ENCODE measurements at regions not wholly inside any gene's neighbourhood (a gene's known extent, or its start where the extent isn't known, plus 50 kb on each side); places are given as distances from the start of the nearest gene placed in this dataset.

DNA sequence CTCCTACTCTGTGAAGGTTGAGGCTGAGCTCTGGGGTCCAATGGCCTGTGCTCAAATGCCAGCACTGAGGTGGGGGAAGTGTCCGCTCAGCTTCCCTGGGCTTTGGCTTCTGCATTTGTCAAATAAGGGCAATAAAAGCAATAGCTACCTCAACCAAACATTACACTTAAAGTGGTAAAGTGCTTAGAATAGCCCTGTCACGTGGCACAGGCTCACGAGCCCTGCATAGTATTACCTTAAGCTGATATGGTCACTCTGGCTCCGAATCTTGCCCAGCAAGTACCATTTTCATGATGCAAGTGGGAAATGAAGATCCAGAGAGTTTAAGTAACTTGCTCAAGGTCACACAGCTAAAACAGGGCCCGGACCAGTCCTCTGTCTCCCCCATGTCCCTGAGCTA lies 451.1 kb upstream of the ZMIZ1 start:
- no peak overlapping the region for H3K27ac Mint-ChIP-seq
- no peak overlapping the region for H3K4me3 Mint-ChIP-seq
- peaks cover 3% of the 10 kb centered on the region for H3K4me1 Mint-ChIP-seq
- no peaks in the 10 kb centered on the region for H3K36me3 Mint-ChIP-seq
- no peaks in the 10 kb centered on the region for H3K9me3 Mint-ChIP-seq
- peaks cover 5% of the 10 kb centered on the region for H3K27me3 Mint-ChIP-seq
- DNase-seq, result no peak

DNA sequence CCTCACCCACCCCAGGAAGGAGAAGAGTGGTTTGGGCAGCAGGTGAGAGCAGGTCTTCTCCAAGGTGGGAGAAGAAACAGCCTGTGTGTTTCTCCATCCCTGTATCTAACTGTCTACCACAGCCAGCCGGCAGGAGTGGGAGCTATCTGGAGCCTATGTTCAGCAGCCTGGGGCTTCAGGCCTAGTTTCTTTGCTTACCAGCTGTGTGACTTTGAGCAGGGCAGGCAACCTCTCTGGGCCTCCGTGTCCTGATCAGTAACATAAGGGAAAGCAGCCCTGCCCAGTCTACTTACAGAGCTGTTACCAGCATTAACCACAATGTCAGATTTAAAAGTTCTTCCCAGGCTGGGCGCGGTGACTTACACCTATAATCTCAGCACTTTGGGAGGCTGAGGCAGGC lies 450.7 kb upstream of the ZMIZ1 start:
- peaks cover under 1% of the 10 kb centered on the region for H3K27me3 Mint-ChIP-seq
- no peak overlapping the region for H3K4me3 Mint-ChIP-seq
- H3K36me3 Mint-ChIP-seq, result no peaks in the 10 kb centered on the region
- H3K27ac Mint-ChIP-seq, result no peak overlapping the region
- H3K4me1 Mint-ChIP-seq, result peaks cover 3% of the 10 kb centered on the region
- no peaks in the 10 kb centered on the region for H3K9me3 Mint-ChIP-seq
- no peak for DNase-seq

DNA sequence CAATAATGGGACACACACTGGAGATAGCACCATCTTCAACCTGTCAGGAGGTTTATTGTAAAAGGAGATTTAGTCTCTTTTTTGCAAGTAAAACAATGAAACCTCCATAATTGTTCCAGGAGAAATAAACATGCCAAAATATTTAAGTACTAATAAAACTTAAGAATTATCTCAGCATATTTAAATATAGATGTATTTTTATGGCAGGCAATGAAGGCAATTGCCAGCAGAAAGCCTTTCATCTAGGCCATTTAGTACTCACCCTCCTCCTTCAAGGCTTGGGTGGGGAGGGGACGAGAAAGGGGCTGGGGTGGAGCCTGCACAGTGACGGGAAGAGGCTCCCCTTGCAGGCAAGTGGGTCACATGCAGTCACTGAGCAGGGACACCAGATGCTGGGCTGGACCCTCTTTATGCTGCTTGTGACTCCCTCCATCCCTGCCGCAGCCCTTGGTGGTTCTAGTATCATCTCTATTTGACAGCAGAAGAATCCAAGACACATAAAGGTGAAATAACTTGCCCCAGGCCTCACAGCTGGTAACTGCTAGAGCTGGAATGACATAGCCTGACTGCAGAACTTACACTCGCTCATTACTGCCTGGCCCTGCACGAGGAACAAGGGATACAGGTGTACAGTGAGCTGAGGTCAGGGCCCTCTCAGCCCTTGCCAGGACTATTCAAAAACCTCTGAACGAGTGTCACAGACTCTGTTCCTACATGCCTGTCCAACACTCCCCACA lies 449.5 kb upstream of the ZMIZ1 start:
- Mint-ChIP-seq H3K27me3 (no peaks in the 10 kb centered on the region), H3K36me3 (no peaks in the 10 kb centered on the region), H3K27ac (no peak overlapping the region), H3K4me3 (no peak overlapping the region), H3K9me3 (no peaks in the 10 kb centered on the region), H3K4me1 (peaks cover 3% of the 10 kb centered on the region)
- DNase-seq, result no peak

DNA sequence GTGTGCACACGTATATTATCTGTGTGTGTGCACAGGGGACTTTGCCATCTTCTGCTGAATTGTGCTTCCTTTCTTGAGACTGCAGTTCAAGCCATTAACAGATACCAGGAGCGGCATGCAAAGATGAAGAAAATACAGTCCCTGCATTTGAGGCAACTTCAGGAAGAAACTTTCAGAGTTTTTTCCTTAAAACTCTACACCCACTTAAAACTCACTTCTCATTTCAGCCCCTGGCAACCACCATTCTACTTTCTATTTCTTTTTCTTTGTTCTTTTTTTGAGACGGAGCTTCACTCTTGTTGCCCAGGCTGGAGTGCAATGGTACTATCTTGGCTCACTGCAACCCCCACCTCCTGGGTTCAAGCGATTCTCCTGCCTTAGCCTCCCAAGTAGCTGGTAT lies 448.9 kb upstream of the ZMIZ1 start:
- peaks cover 3% of the 10 kb centered on the region for H3K4me1 Mint-ChIP-seq
- H3K4me3 Mint-ChIP-seq, result no peak overlapping the region
- H3K27me3 Mint-ChIP-seq, result no peaks in the 10 kb centered on the region
- no peaks in the 10 kb centered on the region for H3K36me3 Mint-ChIP-seq
- H3K9me3 Mint-ChIP-seq, result no peaks in the 10 kb centered on the region
- no peak overlapping the region for H3K27ac Mint-ChIP-seq
- DNase-seq, result no peak

DNA sequence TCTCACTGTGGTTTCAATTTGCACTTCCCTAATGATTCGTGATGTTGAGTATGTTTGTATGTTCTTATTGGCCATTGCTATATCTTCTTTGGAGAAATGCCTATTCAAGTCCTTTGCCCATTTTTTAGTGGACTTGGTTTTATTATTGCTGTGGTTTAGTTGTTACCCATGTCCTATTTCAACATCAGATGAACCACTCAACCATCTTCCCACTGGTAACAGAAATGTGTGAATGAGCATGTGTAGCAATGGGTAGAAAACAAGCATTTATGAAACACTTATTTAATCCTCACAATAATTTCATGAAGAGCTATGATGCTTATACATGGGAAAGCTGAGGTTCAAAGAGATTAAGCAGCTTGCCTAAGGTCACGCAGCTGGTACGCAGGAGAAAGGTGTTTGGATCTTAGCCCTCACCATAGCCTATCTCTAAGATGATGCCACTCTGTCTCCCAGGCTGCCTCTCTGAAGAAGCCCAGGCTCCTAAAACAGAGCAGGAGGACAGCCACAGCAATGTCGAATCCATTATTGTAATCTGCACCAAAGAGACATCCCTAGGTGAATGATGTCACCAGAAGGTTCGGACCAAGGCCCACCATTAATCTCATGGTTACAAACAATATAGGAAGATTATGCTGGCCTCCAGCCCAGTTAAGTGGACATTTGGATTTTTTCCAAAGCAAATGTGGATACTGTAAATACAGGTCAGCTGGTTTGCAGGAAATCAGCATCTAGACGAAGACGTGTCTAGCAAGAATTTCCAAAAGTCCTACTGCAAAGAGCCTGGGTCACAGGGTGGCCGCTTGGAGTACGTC lies 447.6 kb upstream of the ZMIZ1 start:
- Mint-ChIP-seq H3K27me3 (no peaks in the 10 kb centered on the region), H3K9me3 (no peaks in the 10 kb centered on the region), H3K4me3 (no peak overlapping the region), H3K27ac (no peak overlapping the region), H3K4me1 (peaks cover 3% of the 10 kb centered on the region), H3K36me3 (no peaks in the 10 kb centered on the region)
- DNase-seq, result no peak

DNA sequence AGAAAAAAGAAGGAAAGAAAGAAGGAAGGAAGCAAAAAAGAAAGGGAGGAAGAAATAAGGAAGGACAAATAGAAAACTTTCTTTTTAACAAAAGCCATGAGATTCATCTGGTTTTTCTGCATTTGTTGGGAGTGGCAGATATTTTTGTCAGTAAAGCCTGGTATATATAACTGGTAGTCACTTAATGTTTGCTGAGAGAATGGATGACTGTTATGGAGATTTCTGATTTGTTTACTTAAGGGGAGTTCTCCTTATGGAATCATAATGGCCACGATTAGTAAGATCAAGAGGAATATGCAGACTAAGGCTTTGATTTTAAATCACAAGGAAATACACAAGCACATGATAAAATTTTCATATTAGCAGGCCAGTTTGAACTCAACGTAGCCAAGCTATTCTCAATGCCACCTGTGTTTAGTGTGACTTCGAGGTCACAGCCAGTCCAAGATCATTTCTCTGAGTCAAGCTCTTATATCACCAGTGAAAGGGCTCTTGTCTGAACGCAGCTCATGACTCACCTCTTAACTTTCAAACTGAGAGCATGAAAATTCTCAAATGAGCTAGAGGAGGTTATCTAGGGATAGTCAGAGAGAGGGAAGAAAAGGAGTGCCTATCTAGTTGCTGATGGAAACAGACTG lies 445.1 kb upstream of the ZMIZ1 start:
- H3K9me3 Mint-ChIP-seq, result no peaks in the 10 kb centered on the region
- H3K27ac Mint-ChIP-seq, result no peak overlapping the region
- peaks cover 3% of the 10 kb centered on the region for H3K4me1 Mint-ChIP-seq
- no peak overlapping the region for H3K4me3 Mint-ChIP-seq
- H3K27me3 Mint-ChIP-seq, result no peaks in the 10 kb centered on the region
- H3K36me3 Mint-ChIP-seq, result no peaks in the 10 kb centered on the region
- DNase-seq, result no peak

DNA sequence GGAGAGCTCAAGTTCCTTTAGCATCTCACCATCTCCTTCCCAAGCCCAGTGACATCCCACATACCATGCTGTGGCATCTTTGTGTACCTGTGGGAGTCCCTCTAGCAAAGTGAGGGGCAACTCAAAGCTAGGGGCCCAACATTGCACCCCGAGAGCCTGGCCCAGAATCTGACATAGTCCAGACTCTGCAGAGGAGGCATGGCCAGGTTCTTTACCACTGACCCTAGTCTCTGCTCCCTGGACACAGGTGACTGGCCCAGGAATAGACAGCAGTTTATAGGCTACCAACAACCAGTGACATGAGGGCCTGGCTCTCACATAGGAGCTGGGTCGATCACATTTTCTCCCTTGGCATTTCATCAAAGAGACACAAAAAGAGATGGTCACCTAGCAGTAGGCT lies 444.0 kb upstream of the ZMIZ1 start:
- H3K4me3 Mint-ChIP-seq, result no peak overlapping the region
- H3K27ac Mint-ChIP-seq, result no peak overlapping the region
- peaks cover 2% of the 10 kb centered on the region for H3K4me1 Mint-ChIP-seq
- no peaks in the 10 kb centered on the region for H3K27me3 Mint-ChIP-seq
- H3K9me3 Mint-ChIP-seq, result no peaks in the 10 kb centered on the region
- DNase-seq, result no peak
- no peaks in the 10 kb centered on the region for H3K36me3 Mint-ChIP-seq

DNA sequence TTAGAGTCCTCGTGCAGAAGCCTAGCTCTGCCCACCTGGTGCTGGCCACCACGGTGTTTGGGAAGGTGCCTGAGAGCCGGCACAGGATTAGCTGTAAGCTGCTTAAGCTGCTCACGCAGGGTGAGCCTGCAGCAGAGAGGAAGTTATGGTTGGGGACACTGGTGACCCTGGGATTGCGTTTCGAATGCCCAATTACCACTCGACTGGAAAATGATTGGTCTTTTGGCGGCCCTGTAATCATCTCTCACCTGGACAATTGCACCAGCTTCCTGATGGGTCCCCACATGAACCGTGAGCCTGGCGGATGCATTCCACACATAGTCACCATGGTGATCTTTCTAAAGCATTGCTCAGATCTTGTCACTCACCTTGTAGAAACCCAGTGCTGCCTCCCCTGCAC lies 442.3 kb upstream of the ZMIZ1 start:
- Mint-ChIP-seq H3K27ac (no peak overlapping the region), H3K27me3 (no peaks in the 10 kb centered on the region), H3K9me3 (no peaks in the 10 kb centered on the region)

DNA sequence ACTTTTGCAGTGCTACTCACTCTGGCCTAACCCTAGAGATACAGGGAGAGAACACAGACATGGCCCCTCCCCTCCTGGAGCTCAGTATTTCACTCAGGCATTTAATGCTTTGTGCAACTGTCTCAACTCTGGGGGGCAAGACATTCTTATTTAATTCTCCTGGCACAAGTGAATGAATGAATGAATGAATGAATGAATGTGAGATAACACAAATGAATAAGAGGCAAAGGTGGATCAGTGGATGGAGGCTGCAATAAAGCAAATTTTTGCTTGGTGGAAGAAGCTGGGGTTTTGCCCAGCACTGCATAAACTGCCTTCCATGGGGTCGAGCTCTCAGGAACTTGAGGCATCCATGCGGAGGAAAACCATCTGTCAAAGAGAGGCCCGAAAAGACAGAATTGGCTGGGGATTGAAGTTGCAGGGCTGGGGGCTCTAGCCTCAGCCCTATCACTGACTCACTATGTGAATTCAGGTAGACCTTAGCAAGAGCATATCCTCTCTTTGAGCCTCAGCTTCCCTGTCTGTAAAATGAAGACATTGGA lies 441.4 kb upstream of the ZMIZ1 start:
- Mint-ChIP-seq H3K36me3 (no peaks in the 10 kb centered on the region), H3K27ac (no peak overlapping the region), H3K9me3 (no peaks in the 10 kb centered on the region), H3K4me3 (no peak overlapping the region), H3K4me1 (no peaks in the 10 kb centered on the region), H3K27me3 (no peaks in the 10 kb centered on the region)
- no peak for DNase-seq

More for the DNA sequence above, 442.3 kb upstream of the ZMIZ1 start:
- Mint-ChIP-seq H3K4me1 (no peaks in the 10 kb centered on the region), H3K36me3 (no peaks in the 10 kb centered on the region), H3K4me3 (no peak overlapping the region)
- DNase-seq, result no peak

DNA sequence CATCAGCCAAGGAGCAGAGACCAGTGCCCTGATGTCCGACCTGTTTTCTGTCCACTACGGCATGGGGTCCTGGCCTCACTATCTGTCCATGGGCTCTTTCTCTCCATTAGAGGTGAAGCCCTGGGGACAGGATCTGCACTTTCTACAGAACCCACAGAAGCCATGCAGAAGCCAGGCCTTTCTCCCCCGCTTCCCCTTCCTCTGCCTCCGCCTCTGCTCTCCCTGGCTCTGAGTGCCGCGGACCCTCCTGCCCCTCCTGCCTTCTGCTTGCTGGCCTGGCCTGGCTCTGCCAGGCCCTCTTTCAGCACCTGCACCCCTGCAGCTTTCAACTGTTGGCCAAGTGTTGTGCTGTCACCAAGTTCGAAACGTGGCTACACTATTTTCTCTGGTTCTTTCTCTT lies 439.8 kb upstream of the ZMIZ1 start:
- H3K4me1 Mint-ChIP-seq, result no peaks in the 10 kb centered on the region
- DNase-seq, result no peak
- H3K4me3 Mint-ChIP-seq, result no peak overlapping the region
- no peak overlapping the region for H3K27ac Mint-ChIP-seq
- no peaks in the 10 kb centered on the region for H3K36me3 Mint-ChIP-seq
- H3K9me3 Mint-ChIP-seq, result no peaks in the 10 kb centered on the region
- no peaks in the 10 kb centered on the region for H3K27me3 Mint-ChIP-seq

DNA sequence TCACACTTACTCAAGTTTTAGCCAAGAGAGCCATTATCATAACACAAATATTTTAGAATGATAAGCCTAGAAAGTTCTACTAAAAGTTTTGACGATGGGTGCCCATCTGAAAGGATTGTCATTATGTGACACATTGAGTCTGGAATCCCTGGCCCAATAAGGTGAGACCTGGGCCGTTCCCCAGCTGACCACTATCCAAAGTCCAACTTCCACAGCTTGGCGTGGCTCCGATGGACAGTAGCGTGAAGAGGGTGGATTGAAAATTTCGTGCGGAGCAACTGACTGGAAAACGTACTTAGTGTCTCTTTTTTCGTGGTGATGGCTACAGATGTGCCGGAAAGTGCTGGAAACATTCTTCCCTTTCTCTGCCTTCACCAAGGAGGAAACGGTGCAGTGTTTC lies 439.0 kb upstream of the ZMIZ1 start:
- H3K27me3 Mint-ChIP-seq, result no peaks in the 10 kb centered on the region
- H3K4me1 Mint-ChIP-seq, result no peaks in the 10 kb centered on the region
- no peak for DNase-seq
- H3K4me3 Mint-ChIP-seq, result no peak overlapping the region
- no peaks in the 10 kb centered on the region for H3K36me3 Mint-ChIP-seq
- no peak overlapping the region for H3K27ac Mint-ChIP-seq
- H3K9me3 Mint-ChIP-seq, result no peaks in the 10 kb centered on the region

DNA sequence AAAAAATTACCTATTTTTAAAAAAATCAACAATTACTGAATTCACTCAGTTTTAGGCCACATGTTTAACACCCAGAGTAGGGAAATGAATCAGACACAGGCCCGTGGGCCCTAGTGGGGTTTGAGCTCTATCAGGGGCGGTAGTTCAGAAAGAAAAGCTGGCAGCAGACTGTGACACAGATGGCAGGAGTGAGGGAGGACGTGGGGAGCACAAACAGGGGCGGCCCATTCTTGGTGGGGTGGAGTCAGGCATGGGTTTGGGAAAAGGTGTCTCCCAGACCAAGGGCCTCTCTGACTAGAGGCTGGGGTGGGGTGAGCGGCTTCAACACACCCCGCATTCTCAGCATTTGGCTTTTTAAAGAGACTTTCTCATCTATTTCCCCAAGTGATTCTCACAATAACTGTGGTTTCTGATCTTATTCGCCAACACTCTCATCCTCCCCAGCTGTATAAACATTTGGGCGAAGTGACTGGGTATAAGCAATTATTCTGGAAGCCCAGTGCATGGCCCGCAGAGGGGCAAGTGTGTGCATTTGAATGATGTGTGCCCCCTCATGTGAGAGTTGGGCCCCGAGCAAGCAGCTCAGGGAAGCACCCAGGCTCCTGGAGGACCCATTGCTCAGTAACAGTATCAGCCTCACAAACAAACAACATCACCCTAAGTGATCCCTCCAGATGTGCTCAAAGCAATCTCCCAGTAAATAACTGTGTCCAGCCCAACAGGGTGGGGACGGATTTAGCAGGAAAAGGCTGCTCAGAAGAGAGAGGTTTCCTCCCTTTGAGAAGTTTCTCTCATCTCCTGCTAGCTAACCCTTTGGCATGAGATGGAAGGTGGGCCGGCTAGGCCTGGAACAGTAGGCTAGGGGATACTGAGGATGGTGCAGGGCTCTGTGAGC lies 437.6 kb upstream of the ZMIZ1 start:
- H3K4me3 Mint-ChIP-seq, result no peak overlapping the region
- H3K4me1 Mint-ChIP-seq, result no peaks in the 10 kb centered on the region
- no peaks in the 10 kb centered on the region for H3K36me3 Mint-ChIP-seq
- H3K27me3 Mint-ChIP-seq, result no peaks in the 10 kb centered on the region
- DNase-seq, result peak; percentile 4
- no peak overlapping the region for H3K27ac Mint-ChIP-seq
- H3K9me3 Mint-ChIP-seq, result no peaks in the 10 kb centered on the region

DNA sequence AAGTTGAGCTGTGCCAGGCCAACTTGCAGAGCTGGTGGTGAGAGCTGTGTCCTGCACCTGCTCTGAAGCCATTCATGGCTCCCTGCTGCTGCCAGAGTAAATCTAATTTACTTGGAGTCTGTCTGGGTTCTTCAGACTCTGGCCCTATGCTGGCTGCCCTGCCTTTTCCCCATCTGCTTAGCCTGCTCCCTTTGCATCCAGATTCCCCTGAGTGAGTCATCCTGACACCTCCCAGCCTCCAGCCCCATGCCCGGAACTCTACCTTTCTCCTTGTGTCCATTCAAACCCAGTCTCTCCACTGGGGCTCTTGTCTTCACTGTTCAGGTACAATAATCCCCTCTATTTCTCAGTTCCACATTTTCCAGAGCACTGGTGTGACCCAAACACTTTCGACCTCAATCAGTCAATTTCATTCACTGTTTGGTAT lies 434.4 kb upstream of the ZMIZ1 start:
- Mint-ChIP-seq H3K4me3 (no peak overlapping the region), H3K9me3 (no peaks in the 10 kb centered on the region), H3K4me1 (no peaks in the 10 kb centered on the region), H3K27ac (no peak overlapping the region), H3K36me3 (no peaks in the 10 kb centered on the region), H3K27me3 (no peaks in the 10 kb centered on the region)
- DNase-seq, result no peak

DNA sequence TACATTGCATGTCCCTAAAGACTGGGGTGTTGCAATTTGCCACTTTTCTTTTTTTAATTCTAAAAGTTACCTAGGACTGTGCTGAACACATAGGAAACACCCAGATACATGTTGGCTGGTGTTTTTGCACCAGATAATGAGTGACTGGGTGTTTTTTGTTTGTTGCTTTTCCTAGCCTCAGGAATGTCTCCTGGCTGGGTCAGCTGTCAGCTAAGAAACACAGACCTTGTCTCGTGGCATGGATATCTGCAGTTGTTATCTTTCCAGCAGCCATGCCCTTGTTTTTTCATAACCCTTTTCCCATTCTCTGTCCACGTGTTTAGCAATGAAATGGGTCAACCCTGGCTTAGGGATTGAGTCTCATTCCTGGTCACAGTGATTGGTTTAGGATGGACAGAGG lies 433.9 kb upstream of the ZMIZ1 start:
- H3K36me3 Mint-ChIP-seq, result no peaks in the 10 kb centered on the region
- H3K27me3 Mint-ChIP-seq, result no peaks in the 10 kb centered on the region
- no peak overlapping the region for H3K27ac Mint-ChIP-seq
- H3K4me3 Mint-ChIP-seq, result no peak overlapping the region
- DNase-seq, result no peak
- no peaks in the 10 kb centered on the region for H3K4me1 Mint-ChIP-seq
- no peaks in the 10 kb centered on the region for H3K9me3 Mint-ChIP-seq

Measured in activated naive CD8-positive, alpha-beta T cell treated with anti-CD3 and anti-CD28 coated beads for 36 hours (primary cell).